Astrocyte of the cerebellum (primary cell): ENCODE measurements at regions not wholly inside any gene's neighbourhood (a gene's known extent, or its start where the extent isn't known, plus 50 kb on each side); places are given as distances from the start of the nearest gene placed in this dataset.

Source experiments
- DNase-seq: peaks from one replicate; pipeline ENCODE4 v3.0.0-alpha.2; 2011; ENCODE audit warnings: low read depth
- H3K4me3 ChIP-seq: 2 replicates; pipeline ENCODE4 v1.5.1; 2011; ENCODE audit warnings: mild to moderate bottlenecking, low read depth, low read length, moderate library complexity
- in situ Hi-C: cut with HindIII; loops from 2 replicates; pipeline ENCODE4 v1.10.0; 2017; ENCODE audit warnings: low sequenced_read_pairs
- TF ChIP-seq, protein P1 (sequence below): IDR thresholded peaks from 2 replicates; pipeline ENCODE4 v1.5.1; 2012; ENCODE audit warnings: low read length, low read depth, moderate library complexity, mild to moderate bottlenecking; ENCODE audit errors: missing control alignments

DNA sequence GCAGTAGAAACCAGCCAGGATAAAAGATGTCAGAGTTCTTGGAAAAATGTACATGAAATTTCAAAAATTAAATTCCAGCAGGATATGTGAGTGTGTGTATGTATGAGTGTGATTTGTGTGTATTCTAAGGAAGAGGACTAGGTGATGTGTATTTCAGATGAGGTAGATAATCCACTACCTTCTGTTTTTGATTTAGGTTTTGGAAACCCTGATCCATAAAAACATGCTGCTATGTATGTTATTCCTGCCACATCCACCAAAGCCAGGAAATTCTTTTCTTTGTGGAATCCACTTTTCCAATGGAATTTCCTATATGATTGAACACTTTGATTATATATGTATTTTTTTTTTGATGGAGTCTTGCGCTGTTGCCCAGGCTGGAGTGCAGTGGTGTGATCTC is 276.9 kb downstream of the UQCRFS1 start:
- no peak for DNase-seq
- TF ChIP-seq, protein P1, sequence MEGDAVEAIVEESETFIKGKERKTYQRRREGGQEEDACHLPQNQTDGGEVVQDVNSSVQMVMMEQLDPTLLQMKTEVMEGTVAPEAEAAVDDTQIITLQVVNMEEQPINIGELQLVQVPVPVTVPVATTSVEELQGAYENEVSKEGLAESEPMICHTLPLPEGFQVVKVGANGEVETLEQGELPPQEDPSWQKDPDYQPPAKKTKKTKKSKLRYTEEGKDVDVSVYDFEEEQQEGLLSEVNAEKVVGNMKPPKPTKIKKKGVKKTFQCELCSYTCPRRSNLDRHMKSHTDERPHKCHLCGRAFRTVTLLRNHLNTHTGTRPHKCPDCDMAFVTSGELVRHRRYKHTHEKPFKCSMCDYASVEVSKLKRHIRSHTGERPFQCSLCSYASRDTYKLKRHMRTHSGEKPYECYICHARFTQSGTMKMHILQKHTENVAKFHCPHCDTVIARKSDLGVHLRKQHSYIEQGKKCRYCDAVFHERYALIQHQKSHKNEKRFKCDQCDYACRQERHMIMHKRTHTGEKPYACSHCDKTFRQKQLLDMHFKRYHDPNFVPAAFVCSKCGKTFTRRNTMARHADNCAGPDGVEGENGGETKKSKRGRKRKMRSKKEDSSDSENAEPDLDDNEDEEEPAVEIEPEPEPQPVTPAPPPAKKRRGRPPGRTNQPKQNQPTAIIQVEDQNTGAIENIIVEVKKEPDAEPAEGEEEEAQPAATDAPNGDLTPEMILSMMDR, result no peak
- in situ Hi-C loops, result no loop called here
- H3K4me3 ChIP-seq, result no peak overlapping the region

- DNase-seq, result no peak
- TF ChIP-seq, protein P1, result no peak
- in situ Hi-C loops, result no loop called here
These were observed 278.3 kb downstream of the UQCRFS1 start for GRCh38 chr19:28934631-28935030.

GRCh38 chr19:28933039-28933438 is 279.9 kb downstream of the UQCRFS1 start:
- in situ Hi-C loops, result no loop called here
- no peak overlapping the region for H3K4me3 ChIP-seq
- no peak for DNase-seq
- TF ChIP-seq, protein P1, result no peak

More at GRCh38 chr19:28934631-28935030, 278.3 kb downstream of the UQCRFS1 start:
- no peak overlapping the region for H3K4me3 ChIP-seq

DNA sequence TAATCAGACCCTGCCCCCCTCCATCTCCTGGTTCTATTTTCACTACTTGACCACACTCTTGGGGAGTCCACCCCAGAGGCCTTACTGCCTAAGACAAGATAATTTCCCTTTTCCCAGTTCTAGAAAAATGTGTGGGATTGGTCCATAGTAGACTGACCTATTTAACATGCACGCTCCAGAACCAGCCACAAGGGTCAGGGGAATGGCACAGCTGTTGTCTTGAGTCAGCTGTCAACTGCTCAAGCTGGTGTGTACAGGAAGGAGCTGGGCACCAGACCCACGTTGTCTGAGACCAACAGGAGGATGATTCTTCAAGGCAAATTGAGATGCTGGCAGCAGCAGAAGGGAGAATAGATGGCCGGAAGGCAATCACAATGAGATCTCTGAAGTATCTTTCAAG is 280.5 kb downstream of the UQCRFS1 start:
- DNase-seq, result no peak
- in situ Hi-C loops, result no loop called here
- H3K4me3 ChIP-seq, result no peak overlapping the region
- TF ChIP-seq, protein P1, result no peak

DNA sequence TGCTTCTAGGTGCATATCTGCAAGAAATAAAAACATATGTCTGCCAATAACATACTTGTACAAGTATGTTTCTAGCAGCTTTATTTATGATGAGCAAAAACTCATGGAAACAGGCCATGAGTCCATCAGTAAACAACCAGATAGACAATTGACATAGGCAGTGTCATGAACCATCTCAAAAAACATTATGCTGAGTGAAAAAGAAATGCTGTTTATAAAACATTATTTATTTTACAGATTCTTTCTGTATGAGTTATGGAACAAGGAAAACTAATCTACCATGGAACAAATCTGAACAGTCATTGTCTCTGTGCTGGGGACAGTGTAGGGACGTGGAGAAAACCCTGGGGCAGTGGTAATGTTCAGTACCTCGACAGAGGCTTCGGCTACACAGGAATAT is 283.9 kb downstream of the UQCRFS1 start:
- DNase-seq, result no peak
- no peak overlapping the region for H3K4me3 ChIP-seq
- in situ Hi-C loops, result no loop called here
- TF ChIP-seq, protein P1, result no peak

DNA sequence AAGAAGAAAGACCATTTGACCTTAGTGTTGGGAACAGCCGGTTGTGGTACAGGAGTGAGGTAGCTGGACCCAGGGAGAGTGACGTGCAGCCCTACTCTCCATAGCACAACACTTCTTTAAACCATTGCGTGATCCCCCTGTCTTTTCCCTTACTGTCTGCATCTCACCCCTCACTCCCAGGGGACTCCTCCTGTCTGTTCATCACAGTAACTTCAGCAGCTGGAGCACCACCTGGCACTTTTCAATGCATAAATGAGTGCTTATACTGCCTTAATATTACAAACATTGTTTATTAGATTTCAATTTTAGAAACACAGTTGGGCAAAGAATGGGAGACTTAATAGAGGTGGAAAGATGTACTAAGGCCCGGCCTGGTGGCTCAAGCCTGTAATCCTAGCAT is 285.5 kb downstream of the UQCRFS1 start:
- in situ Hi-C loops, result no loop called here
- no peak for DNase-seq
- H3K4me3 ChIP-seq, result no peak overlapping the region
- TF ChIP-seq, protein P1, result no peak
